Lower leg skin (tissue), 4 donors: ENCODE measurements at regions not wholly inside any gene's neighbourhood (a gene's known extent, or its start where the extent isn't known, plus 50 kb on each side); places are given as distances from the start of the nearest gene placed in this dataset.
"Not testable (repeated sequence)": the region's sequence is repeated elsewhere in the genome, so short reads cannot be mapped to it uniquely, and the experiment has no call there.

ENCODE experiments used
- DNase-seq, 2 donors: peaks; one replicate each; pipeline ENCODE4 v3.0.0-alpha.2; 2019; ENCODE audit warnings: low spot score in 2 of 2
- H3K4me3 ChIP-seq: fragments of 200-600 bp; sonication (generic); 2 replicates; pipeline ENCODE4 v1.5.1; 2017; ENCODE audit warnings: mild to moderate bottlenecking, low read depth; ENCODE audit not compliant: poor library complexity, severe bottlenecking
- CTCF ChIP-seq, 3 donors: fragments of 450-650 bp; IDR thresholded peaks; one replicate each; pipeline ENCODE4 v1.5.1; 2016; ENCODE audit warnings: antibody characterized with exemption in 3 of 3, mild to moderate bottlenecking in 3 of 3, moderate library complexity in 2 of 3
- POLR2A ChIP-seq, 2 donors: fragments of 450-650 bp; IDR thresholded peaks; one replicate each; pipeline ENCODE4 v1.6.1; 2016 to 2017; ENCODE audit warnings: antibody characterized with exemption in 2 of 2, mild to moderate bottlenecking in 1 of 2, moderate library complexity in 1 of 2
- WGBS, 2 donors: methylation state at CpG; one replicate each; pipeline ENCODE4 v1.1.5; 2018; 5-methylcytosine and 5-hydroxymethylcytosine counted together
- intact Hi-C: fragments of 100-400 bp; cut with DNase I; formaldehyde crosslinking; loops from one replicate; pipeline ENCODE4 v1.15.0; 2023; ENCODE audit warnings: low total_unique reads

DNA sequence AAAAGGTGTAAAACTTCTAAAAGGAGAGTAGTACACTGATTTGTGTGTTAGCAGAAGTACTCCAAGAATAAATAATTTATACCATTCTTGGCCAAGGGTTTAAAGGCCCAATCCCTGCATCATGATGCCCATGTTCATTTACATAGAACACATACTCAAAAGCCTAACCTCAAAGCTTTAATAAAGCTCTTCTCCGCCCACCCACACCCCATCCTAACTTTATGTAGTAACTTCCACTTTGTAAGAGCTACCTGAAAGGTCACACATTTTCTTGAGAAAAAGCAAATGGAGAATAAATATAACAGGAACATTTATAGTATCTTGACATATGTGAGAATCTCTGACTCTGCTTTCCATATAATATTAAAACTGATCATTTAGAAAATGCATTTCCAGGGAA lies 148.8 kb upstream of the FREM1 start:
- intact Hi-C loops = no loop called here
- TF ChIP-seq POLR2A (IDR thresholded peaks at IDR 0.05) (no peak), CTCF (IDR thresholded peaks at IDR 0.05) (no peak)
- 93% methylated on average over 1 of the region's 1 CpG for WGBS, 2 donors
- DNase-seq = no peak
- no peak overlapping the region for H3K4me3 ChIP-seq

GRCh38 chr9:15058236-15058635 lies 148.0 kb upstream of the FREM1 start:
- TF ChIP-seq POLR2A (IDR thresholded peaks at IDR 0.05) = no peak
- TF ChIP-seq CTCF (IDR thresholded peaks at IDR 0.05) = no peak
- no peak overlapping the region for H3K4me3 ChIP-seq
- 62 to 66% methylated on average over 4 of the region's 4 CpGs for WGBS, 2 donors
- DNase-seq = no peak
- intact Hi-C loops = no loop called here

GRCh38 chr9:15055284-15055683 lies 145.1 kb upstream of the FREM1 start:
- intact Hi-C loops, DNase-seq, H3K4me3 ChIP-seq: not testable (repeated sequence)
- WGBS, 2 donors = 38 to 45% methylated on average over 4 of the region's 4 CpGs

DNA sequence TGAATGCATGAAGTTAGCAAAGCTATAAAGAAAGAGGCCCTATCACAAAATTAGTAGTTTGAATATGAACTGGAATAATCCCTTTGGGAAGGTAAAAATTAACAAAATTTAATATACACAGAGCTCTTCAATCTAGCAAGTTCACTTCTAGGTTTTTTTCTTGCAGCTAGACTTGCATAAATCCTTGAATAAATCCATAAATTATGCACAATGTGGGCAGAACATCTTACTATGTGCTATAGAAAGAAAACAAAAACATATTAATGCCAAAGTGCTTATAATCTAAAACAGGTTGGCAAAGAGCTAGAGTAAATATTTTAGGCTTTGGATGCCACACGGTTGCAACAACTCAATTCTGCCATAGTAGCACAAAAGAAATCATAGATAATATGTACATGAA lies 138.5 kb upstream of the FREM1 start:
- no peak for TF ChIP-seq CTCF (IDR thresholded peaks at IDR 0.05)
- no peak for TF ChIP-seq POLR2A (IDR thresholded peaks at IDR 0.05)
- DNase-seq = no peak
- intact Hi-C loops = no loop called here
- H3K4me3 ChIP-seq = no peak overlapping the region
- WGBS, 2 donors = 55 to 79% methylated on average over 1 of the region's 1 CpG

GRCh38 chr9:15047028-15047551 lies 136.9 kb upstream of the FREM1 start:
- H3K4me3 ChIP-seq = no peak overlapping the region
- DNase-seq = no peak
- WGBS, 2 donors = 84 to 87% methylated on average over 5 of the region's 5 CpGs
- intact Hi-C loops = no loop called here
- no peak for TF ChIP-seq CTCF (IDR thresholded peaks at IDR 0.05)
- no peak for TF ChIP-seq POLR2A (IDR thresholded peaks at IDR 0.05)

DNA sequence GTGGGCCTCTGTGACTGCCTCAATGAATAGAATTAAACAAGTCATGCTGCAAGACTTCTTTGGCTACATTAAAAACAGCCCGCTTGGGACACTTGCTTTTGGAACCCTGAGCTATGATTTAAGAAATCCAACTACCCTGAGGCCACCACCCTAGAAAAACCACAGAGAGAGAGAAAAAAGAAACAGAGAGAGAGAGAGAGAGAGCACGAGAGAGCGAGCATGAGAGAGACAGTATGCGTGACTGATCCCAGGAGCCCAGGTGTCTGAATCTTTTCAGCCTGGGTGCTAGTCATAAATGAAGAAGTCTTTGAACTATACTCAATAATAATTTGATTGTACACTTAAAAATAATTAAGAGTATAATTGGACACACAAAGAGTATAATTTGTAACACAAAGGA lies 123.1 kb upstream of the FREM1 start:
- no peak for DNase-seq
- TF ChIP-seq POLR2A (IDR thresholded peaks at IDR 0.05) = no peak
- TF ChIP-seq CTCF (IDR thresholded peaks at IDR 0.05) = no peak
- H3K4me3 ChIP-seq = no peak overlapping the region
- 79 to 83% methylated on average over 4 of the region's 4 CpGs for WGBS, 2 donors
- intact Hi-C loops = no loop called here
